HL-60 (cell line): ENCODE measurements at regions not wholly inside any gene's neighbourhood (a gene's known extent, or its start where the extent isn't known, plus 50 kb on each side); places are given as distances from the start of the nearest gene placed in this dataset.

Experiments
- DNase-seq, 2 experiments: peaks; one replicate each; pipeline ENCODE4 v3.0.0-alpha.2; 2010 to 2020; ENCODE audit warnings: low read depth in 1 of 2, low spot score in 1 of 2
- H3K27ac ChIP-seq: fragments of 250-450 bp; sonication (Bioruptor Pico); replicated peaks from 2 replicates; pipeline ENCODE4 v1.5.1; 2020; ENCODE audit warnings: mild to moderate bottlenecking, moderate library complexity
- H3K27me3 ChIP-seq: fragments of 250-450 bp; sonication (Bioruptor Pico); 2 replicates; pipeline ENCODE4 v1.5.1; 2021; ENCODE audit warnings: mild to moderate bottlenecking, moderate library complexity; ENCODE audit not compliant: insufficient read depth, poor library complexity, severe bottlenecking
- H3K4me3 ChIP-seq: replicated peaks from 2 replicates; pipeline ENCODE4 v1.5.1; 2011; ENCODE audit warnings: mild to moderate bottlenecking, control low read depth, low read length; ENCODE audit not compliant: insufficient read depth
- GABPA ChIP-seq: IDR thresholded peaks from 2 replicates; pipeline ENCODE4 v1.6.1; 2012; ENCODE audit warnings: low read depth
- POLR2AphosphoS5 ChIP-seq: IDR thresholded peaks from 2 replicates; pipeline ENCODE4 v1.6.1; 2012; ENCODE audit warnings: low read depth
- REST ChIP-seq: IDR thresholded peaks from 2 replicates; pipeline ENCODE4 v1.6.1; 2012; ENCODE audit warnings: low read depth; ENCODE audit not compliant: insufficient replicate concordance
- SPI1 ChIP-seq: IDR thresholded peaks from 2 replicates; pipeline ENCODE4 v1.6.1; 2012; ENCODE audit warnings: low read depth, mild to moderate bottlenecking, borderline replicate concordance
- TF ChIP-seq, protein P1 (sequence below): IDR thresholded peaks from one replicate; pipeline ENCODE4 v1.5.1; 2011; ENCODE audit warnings: low read length, control low read depth, inconsistent platforms; ENCODE audit not compliant: insufficient read depth

DNA sequence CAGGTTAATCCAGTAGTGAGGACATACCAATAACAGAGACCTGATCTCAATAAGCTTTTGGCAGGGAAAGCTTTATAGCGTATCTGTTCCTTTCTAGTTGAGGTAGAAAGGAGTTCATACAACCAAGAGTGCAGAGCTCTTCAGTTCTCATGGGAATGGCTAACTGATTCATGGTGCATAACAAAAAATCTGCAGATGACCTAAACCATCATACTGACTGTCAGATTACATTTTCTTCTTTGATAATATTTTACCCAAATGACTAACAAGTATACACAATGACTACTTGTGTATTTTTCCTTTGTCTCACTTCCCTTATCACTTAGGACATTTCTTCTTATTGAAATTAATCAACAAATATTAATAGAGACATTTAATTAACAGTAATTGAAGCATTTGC, 140.0 kb upstream of the SERTAD2 start:
- no peak for DNase-seq
- no peak overlapping the region for H3K4me3 ChIP-seq
- H3K27ac ChIP-seq: no peak overlapping the region
- no peaks in the 10 kb centered on the region for H3K27me3 ChIP-seq
- TF ChIP-seq REST (no peak), GABPA (no peak), SPI1 (no peak), POLR2AphosphoS5 (no peak)
- TF ChIP-seq, protein P1, sequence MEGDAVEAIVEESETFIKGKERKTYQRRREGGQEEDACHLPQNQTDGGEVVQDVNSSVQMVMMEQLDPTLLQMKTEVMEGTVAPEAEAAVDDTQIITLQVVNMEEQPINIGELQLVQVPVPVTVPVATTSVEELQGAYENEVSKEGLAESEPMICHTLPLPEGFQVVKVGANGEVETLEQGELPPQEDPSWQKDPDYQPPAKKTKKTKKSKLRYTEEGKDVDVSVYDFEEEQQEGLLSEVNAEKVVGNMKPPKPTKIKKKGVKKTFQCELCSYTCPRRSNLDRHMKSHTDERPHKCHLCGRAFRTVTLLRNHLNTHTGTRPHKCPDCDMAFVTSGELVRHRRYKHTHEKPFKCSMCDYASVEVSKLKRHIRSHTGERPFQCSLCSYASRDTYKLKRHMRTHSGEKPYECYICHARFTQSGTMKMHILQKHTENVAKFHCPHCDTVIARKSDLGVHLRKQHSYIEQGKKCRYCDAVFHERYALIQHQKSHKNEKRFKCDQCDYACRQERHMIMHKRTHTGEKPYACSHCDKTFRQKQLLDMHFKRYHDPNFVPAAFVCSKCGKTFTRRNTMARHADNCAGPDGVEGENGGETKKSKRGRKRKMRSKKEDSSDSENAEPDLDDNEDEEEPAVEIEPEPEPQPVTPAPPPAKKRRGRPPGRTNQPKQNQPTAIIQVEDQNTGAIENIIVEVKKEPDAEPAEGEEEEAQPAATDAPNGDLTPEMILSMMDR: no peak

DNA sequence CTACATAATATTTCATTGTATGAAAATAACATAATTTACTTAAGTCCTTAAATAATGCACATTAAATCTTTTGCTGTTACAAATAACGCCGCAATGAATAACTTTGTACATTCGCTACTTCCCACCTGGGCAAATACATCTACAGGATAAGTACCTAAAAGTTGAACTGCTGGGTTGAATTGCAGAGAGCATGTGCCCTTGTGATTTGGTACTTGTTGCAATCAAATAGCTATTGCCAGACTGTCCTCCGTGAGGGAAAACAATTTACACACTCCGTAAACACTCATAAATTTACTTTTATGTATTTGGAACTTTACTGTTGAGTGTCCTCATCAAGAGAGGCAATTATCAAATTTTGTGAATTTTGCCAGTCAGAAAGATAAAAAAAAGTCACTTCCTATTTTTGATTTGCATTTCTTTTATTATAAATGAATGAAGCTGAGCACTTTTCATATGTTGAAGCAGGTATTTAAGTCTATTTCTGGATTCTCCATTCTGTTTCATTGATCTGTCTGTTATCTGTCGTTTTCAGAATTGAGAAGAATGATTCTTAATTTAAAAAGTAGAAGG, 140.8 kb upstream of the SERTAD2 start:
- no peak for DNase-seq
- no peaks in the 10 kb centered on the region for H3K27me3 ChIP-seq
- TF ChIP-seq SPI1: peak; percentile 13; the same call in 1 of the 2 replicates
- TF ChIP-seq, protein P1: no peak

DNA sequence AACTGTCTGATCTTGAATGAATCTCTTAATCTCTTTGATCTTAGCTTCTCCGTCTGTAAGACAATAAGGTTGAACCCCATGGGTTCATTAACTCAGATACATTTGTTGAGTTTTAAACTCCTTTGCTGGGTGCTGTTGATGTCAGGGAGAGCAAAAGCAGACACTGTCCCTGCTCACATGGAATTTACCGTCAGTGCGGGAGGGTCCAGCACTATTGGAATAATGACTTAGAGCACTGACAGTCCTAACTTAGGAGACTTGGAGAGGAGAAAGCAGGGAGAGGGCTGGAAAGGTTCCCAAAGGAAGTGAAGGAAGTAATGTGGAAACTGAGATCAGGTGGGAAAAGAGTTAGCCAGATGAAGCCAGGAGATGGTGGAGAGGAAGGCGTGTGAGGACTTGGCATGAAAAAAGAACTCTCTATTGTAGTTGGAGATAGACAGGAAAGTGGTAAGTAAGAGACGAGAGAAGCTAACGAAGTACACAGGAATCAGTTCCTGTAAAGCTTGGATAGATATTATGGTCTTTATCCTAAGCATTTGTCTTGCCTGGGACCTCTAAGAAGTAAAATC, 141.4 kb upstream of the SERTAD2 start:
- TF ChIP-seq GABPA (no peak), REST (no peak)
- Histone ChIP-seq H3K4me3 (no peak overlapping the region), H3K27me3 (no peaks in the 10 kb centered on the region), H3K27ac (no peak overlapping the region)
- DNase-seq: no peak

More for the DNA sequence above, 140.8 kb upstream of the SERTAD2 start:
- Histone ChIP-seq H3K27ac (no peak overlapping the region), H3K4me3 (no peak overlapping the region)

DNA sequence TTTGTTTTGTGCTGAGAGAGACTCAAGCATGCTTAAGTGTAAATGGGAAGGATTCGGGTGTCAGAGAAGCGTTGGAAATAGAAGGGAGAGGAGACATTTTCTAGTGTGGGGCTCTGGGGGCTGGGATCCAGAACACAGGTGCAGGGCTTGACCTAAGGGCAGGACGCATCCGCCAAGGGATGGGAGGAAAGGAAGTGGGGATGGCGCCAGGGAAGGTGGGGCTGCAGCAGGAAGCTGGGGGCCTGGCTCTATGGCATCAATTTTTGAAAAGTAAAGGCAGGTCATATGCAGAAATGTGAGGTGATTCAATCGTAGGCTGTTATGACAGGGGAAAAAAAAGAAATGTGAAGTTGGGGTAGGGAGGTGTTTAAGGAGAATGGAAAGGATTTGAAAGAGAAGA, 143.2 kb upstream of the SERTAD2 start:
- no peak for DNase-seq
- H3K27me3 ChIP-seq: no peaks in the 10 kb centered on the region
- TF ChIP-seq REST: no peak
- no peak for TF ChIP-seq GABPA
- TF ChIP-seq POLR2AphosphoS5: no peak
- no peak for TF ChIP-seq SPI1
- TF ChIP-seq, protein P1: no peak
- no peak overlapping the region for H3K27ac ChIP-seq
- H3K4me3 ChIP-seq: no peak overlapping the region
